ENCODE measurements at regions not wholly inside any gene's neighbourhood (a gene's known extent, or its start where the extent isn't known, plus 50 kb on each side); places are given as distances from the start of the nearest gene placed in this dataset.

- TF ChIP-seq CTCF (IDR thresholded peaks at IDR 0.05; ENCODE audit: control extremely low read depth in 1 of 3, insufficient read depth in 1 of 3, low read depth in 1 of 3, low read length in 3 of 3) (no peak), YY1 (IDR thresholded peaks at IDR 0.05; ENCODE audit: low read depth, low read length) (no peak), POLR2A (IDR thresholded peaks at IDR 0.05; ENCODE audit: control extremely low read depth in 1 of 2, low read depth in 2 of 2, low read length in 2 of 2) (no peak), POU5F1 (IDR thresholded peaks at IDR 0.05; ENCODE audit: low read depth, low read length) (no peak), CEBPB (IDR thresholded peaks at IDR 0.05; ENCODE audit: low read depth, low read length) (no peak), JUND (IDR thresholded peaks at IDR 0.05; ENCODE audit: low read length) (no peak), SRF (IDR thresholded peaks at IDR 0.05; ENCODE audit: low read depth, low read length) (no peak), ZNF274 (IDR thresholded peaks at IDR 0.05; ENCODE audit: borderline replicate concordance, extremely low read depth, low read length) (no peak), POLR2AphosphoS5 (IDR thresholded peaks at IDR 0.05; ENCODE audit: low read depth, low read length) (no peak), TAF1 (IDR thresholded peaks at IDR 0.05; ENCODE audit: low read depth, low read length) (no peak), USF2 (IDR thresholded peaks at IDR 0.05; ENCODE audit: low read length) (no peak), ASH2L (IDR thresholded peaks at IDR 0.05; ENCODE audit: low read length) (no peak), SIN3A (conservative IDR thresholded peaks at IDR 0.05 in 1 of 2, IDR thresholded peaks at IDR 0.05 in 1 of 2; ENCODE audit: low read depth in 1 of 2, low read length in 2 of 2) (no peak)
These were observed 98.3 kb upstream of the ANKRD10 start for GRCh38 chr13:111013196-111013595.

Measured in H1 (cell line).